Activated T-helper 1 cell treated with anti-CD3 and anti-CD28 coated beads, Interleukin-12 subunit alpha, Interleukin-12 subunit beta, Interleukin-2, Interleukin-4 antibody, amounts not matched to agents 30 ng/mL and 10 ng/mL and 1 ng/mL, durations not matched to agents 14 hours and 24 hours and 36 hours (primary cell): ENCODE measurements at regions not wholly inside any gene's neighbourhood (a gene's known extent, or its start where the extent isn't known, plus 50 kb on each side); places are given as distances from the start of the nearest gene placed in this dataset.

Experiments used
- DNase-seq: peaks from one replicate; pipeline ENCODE4 v3.0.0; 2021; ENCODE audit warnings: low spot score
- H3K27ac Mint-ChIP-seq: one replicate; pipeline ENCODE4 v1.8.0; 2021; ENCODE audit warnings: mild to moderate bottlenecking, mixed read lengths
- H3K27me3 Mint-ChIP-seq: one replicate; pipeline ENCODE4 v1.8.0; 2022; ENCODE audit warnings: mild to moderate bottlenecking, moderate library complexity, mixed read lengths; ENCODE audit not compliant: insufficient read depth
- H3K36me3 Mint-ChIP-seq: one replicate; pipeline ENCODE4 v1.8.0; 2021; ENCODE audit warnings: low read depth, mixed read lengths
- H3K4me1 Mint-ChIP-seq: one replicate; pipeline ENCODE4 v1.8.0; 2021; ENCODE audit warnings: low read depth, mixed read lengths
- H3K4me3 Mint-ChIP-seq: one replicate; pipeline ENCODE4 v1.8.0; 2021; ENCODE audit warnings: mild to moderate bottlenecking, moderate library complexity, mixed read lengths
- H3K9me3 Mint-ChIP-seq: one replicate; pipeline ENCODE4 v1.8.0; 2021; ENCODE audit warnings: mixed read lengths
- intact Hi-C: fragments of 100-400 bp; cut with micrococcal nuclease; formaldehyde crosslinking; loops from one replicate; pipeline ENCODE4 v1.15.1; 2024

GRCh38 chr13:50676602-50677001 is 166.9 kb downstream of the DLEU7 start:
- no peak overlapping the region for H3K4me3 Mint-ChIP-seq
- intact Hi-C loops = no loop called here
- no peak overlapping the region for H3K27ac Mint-ChIP-seq
- H3K36me3 Mint-ChIP-seq = no peaks in the 10 kb centered on the region
- H3K9me3 Mint-ChIP-seq = no peaks in the 10 kb centered on the region
- no peak for DNase-seq
- peaks cover 1% of the 10 kb centered on the region for H3K27me3 Mint-ChIP-seq
- H3K4me1 Mint-ChIP-seq = no peaks in the 10 kb centered on the region

- Mint-ChIP-seq H3K27ac (no peak overlapping the region), H3K4me1 (no peaks in the 10 kb centered on the region), H3K9me3 (no peaks in the 10 kb centered on the region), H3K4me3 (no peak overlapping the region), H3K27me3 (peaks cover 1% of the 10 kb centered on the region), H3K36me3 (no peaks in the 10 kb centered on the region)
- DNase-seq = no peak
- intact Hi-C loops = no loop called here
These were observed 166.2 kb downstream of the DLEU7 start for GRCh38 chr13:50677258-50677657.

DNA sequence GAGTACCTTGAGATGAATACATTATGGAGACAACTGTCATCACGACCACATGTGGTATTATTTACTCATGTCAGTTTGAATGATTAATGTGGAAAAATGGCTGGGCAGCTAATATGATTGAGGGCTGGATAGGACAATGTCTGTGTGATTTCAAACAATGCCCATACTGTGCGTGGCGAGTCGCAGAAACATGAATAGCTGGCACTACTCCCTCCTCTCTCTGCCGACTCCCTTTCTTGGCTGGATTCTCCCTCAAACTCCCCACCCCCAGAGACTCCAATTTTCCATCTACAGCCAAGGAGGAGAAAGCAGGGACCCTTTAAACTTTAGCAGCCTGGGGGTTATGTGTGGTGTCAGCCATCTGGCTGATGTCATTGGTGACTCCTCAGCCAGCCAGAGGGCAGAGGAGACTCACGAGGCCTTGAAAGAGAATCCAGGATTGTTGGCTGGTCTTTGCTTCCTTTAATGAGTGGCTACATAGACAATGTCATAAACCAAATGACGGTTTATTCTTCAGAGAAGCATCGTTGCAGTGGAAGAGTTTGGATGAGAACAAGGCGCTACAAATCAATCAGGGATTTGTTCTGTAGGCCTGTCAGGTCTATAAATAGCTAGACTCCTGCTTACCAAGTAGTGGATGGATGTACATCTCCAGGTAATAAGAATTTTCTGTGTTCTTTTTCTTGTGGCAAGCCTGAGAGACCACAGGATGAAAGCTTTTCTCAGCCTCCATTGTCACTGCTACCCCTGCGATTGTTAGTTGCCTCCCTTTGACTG is 165.6 kb downstream of the DLEU7 start:
- Mint-ChIP-seq H3K4me3 (no peak overlapping the region), H3K9me3 (no peaks in the 10 kb centered on the region), H3K27me3 (peaks cover 2% of the 10 kb centered on the region), H3K36me3 (no peaks in the 10 kb centered on the region), H3K27ac (no peak overlapping the region), H3K4me1 (no peaks in the 10 kb centered on the region)
- intact Hi-C loops = no loop called here
- no peak for DNase-seq

DNA sequence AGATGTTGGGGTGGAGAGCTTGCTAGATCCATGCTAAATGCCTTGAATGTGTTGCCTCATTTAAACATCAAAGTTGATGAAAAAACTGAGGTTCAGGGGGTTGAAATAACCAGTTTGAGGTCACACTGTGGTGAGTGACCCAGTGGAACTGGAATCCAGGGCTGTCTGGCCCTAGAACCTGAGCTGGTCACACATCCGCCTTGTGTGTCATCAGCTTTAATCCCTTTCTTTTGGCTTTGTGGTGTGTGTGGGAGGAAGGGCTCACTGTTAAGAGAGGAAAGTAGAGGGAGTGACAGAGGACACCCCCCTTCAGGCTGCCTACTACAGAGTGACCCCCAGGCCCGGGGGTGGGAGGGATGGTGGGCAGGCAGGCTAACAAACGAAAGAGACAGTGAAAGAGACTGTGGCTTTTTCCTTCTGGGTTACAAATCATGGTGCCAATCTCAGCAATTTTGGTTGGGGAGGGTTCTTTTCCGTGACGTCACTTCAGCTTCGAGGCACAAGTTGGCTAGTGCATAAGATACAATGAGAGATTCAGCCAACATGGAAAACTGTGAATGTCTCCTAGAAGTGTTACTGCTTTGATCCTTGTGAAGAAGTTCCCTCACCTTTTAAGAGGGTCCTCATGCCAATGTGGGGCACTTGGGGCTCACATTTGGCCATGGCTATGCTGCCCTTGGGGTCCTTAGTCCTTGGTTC is 164.9 kb downstream of the DLEU7 start:
- no peak for DNase-seq
- Mint-ChIP-seq H3K4me1 (no peaks in the 10 kb centered on the region), H3K36me3 (no peaks in the 10 kb centered on the region), H3K27ac (no peak overlapping the region), H3K27me3 (peaks cover 5% of the 10 kb centered on the region), H3K9me3 (no peaks in the 10 kb centered on the region), H3K4me3 (no peak overlapping the region)
- intact Hi-C loops = no loop called here

GRCh38 chr13:50679321-50679720 is 164.2 kb downstream of the DLEU7 start:
- H3K27me3 Mint-ChIP-seq = peaks cover 5% of the 10 kb centered on the region
- H3K36me3 Mint-ChIP-seq = no peaks in the 10 kb centered on the region
- DNase-seq = no peak
- H3K27ac Mint-ChIP-seq = no peak overlapping the region
- H3K4me1 Mint-ChIP-seq = no peaks in the 10 kb centered on the region
- no peak overlapping the region for H3K4me3 Mint-ChIP-seq
- H3K9me3 Mint-ChIP-seq = no peaks in the 10 kb centered on the region
- intact Hi-C loops = no loop called here

DNA sequence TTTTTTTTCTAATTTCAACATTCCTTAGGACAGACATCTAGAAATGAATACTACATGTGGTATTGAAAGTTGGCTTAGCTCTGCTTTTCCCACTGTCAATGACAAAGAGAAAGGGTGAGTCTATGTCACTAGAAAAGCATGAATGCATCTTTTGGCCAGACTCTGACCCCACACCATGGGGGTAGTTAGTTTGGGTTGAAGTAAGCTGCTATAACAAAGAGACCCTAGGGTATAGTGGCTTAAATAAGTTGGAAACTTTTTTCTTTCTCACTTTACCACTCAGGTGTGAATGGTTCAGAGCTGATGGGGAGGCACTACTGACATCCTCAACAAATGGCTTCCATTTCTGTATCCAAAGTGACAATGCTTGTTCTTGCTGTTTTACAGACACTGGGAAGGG is 161.5 kb downstream of the DLEU7 start:
- peaks cover 8% of the 10 kb centered on the region for H3K4me1 Mint-ChIP-seq
- no peak overlapping the region for H3K27ac Mint-ChIP-seq
- no peak overlapping the region for H3K4me3 Mint-ChIP-seq
- peaks cover 2% of the 10 kb centered on the region for H3K36me3 Mint-ChIP-seq
- H3K9me3 Mint-ChIP-seq = no peaks in the 10 kb centered on the region
- no peak for DNase-seq
- H3K27me3 Mint-ChIP-seq = peaks cover 15% of the 10 kb centered on the region
- intact Hi-C loops = no loop called here

GRCh38 chr13:50682966-50683365 is 160.5 kb downstream of the DLEU7 start:
- peaks cover 2% of the 10 kb centered on the region for H3K36me3 Mint-ChIP-seq
- intact Hi-C loops = no loop called here
- no peak overlapping the region for H3K27ac Mint-ChIP-seq
- no peak for DNase-seq
- H3K4me3 Mint-ChIP-seq = no peak overlapping the region
- peaks cover 10% of the 10 kb centered on the region for H3K4me1 Mint-ChIP-seq
- H3K9me3 Mint-ChIP-seq = no peaks in the 10 kb centered on the region
- peaks cover 15% of the 10 kb centered on the region for H3K27me3 Mint-ChIP-seq

DNA sequence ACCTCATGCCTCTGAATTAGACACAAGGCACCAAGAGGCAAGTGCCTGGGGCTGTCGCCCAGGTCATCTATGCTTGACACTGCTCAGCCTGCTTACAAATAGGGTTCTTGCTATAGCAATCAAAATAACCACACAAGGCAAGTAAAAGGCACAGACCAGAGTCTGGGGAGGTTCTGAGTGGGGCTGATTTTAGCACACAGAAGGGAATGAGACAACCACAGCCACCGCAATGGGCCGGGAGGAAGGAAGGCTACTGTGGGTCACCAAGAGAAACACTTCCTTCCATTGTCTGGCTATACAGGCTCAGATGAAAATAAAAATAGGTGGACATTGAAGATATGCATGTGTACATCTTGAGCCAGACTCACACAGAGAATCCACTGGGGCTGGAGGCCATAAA is 159.1 kb downstream of the DLEU7 start:
- no peak for DNase-seq
- peaks cover 10% of the 10 kb centered on the region for H3K4me1 Mint-ChIP-seq
- no peaks in the 10 kb centered on the region for H3K9me3 Mint-ChIP-seq
- no peak overlapping the region for H3K27ac Mint-ChIP-seq
- peaks cover 2% of the 10 kb centered on the region for H3K36me3 Mint-ChIP-seq
- H3K4me3 Mint-ChIP-seq = no peak overlapping the region
- peaks cover 15% of the 10 kb centered on the region for H3K27me3 Mint-ChIP-seq
- intact Hi-C loops = no loop called here

DNA sequence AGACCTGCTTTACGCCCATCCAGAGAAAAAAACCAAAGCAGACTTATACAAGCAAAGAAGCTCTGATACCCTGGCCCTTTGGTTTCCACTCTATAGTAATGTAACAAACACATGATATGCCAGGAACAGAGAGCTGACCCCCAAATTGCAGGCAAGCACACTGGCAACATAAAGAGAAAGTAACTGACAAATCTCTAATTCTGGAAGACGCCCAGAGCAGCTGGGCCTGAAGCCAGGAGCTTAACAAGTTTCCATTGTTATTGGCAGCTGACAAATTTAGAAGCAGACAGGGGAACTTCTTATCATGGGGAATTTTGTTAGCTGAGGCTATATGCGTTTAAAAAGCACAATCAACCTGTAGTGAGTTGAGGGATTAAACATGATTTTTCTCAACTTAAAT is 158.0 kb downstream of the DLEU7 start:
- DNase-seq = no peak
- Mint-ChIP-seq H3K9me3 (no peaks in the 10 kb centered on the region), H3K4me3 (no peak overlapping the region), H3K27ac (no peak overlapping the region), H3K27me3 (peaks cover 15% of the 10 kb centered on the region), H3K4me1 (peaks cover 10% of the 10 kb centered on the region), H3K36me3 (peaks cover 2% of the 10 kb centered on the region)
- intact Hi-C loops = loop anchor here (5.0 kb wide), 1 partner anchor 112 kb away; no protein-coding TSS in a partner anchor

GRCh38 chr13:50685956-50686355 is 157.5 kb downstream of the DLEU7 start:
- peaks cover 15% of the 10 kb centered on the region for H3K27me3 Mint-ChIP-seq
- intact Hi-C loops = loop anchor here (5.0 kb wide), 1 partner anchor 111 kb away; no protein-coding TSS in a partner anchor
- H3K4me3 Mint-ChIP-seq = no peak overlapping the region
- DNase-seq = no peak
- H3K9me3 Mint-ChIP-seq = no peaks in the 10 kb centered on the region
- H3K4me1 Mint-ChIP-seq = peaks cover 10% of the 10 kb centered on the region
- H3K27ac Mint-ChIP-seq = no peak overlapping the region
- peaks cover 2% of the 10 kb centered on the region for H3K36me3 Mint-ChIP-seq

DNA sequence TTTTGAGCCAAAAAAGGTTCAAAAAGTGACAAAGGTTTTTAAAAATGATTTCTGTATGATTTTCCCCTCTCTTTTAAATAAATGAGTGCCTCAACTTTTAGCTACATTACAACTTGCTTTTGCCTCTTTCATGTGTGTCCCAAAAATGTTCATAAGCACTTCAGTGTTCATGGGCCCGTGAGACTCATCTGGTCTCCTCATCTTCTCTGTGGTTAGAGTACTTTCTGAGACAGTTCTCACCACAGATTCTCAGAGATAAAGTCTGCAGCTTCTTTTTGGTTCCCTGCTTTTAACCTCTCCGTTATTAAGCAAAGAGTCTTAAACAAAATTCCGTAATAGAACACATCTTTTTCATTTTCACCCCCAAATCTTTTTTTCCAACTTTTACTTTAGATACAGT is 156.9 kb downstream of the DLEU7 start:
- H3K36me3 Mint-ChIP-seq = peaks cover 2% of the 10 kb centered on the region
- DNase-seq = no peak
- intact Hi-C loops = loop anchor here (5.0 kb wide), 1 partner anchor 111 kb away; no protein-coding TSS in a partner anchor
- H3K9me3 Mint-ChIP-seq = no peaks in the 10 kb centered on the region
- H3K27me3 Mint-ChIP-seq = peaks cover 15% of the 10 kb centered on the region
- H3K4me3 Mint-ChIP-seq = no peak overlapping the region
- H3K4me1 Mint-ChIP-seq = peaks cover 10% of the 10 kb centered on the region
- H3K27ac Mint-ChIP-seq = no peak overlapping the region

DNA sequence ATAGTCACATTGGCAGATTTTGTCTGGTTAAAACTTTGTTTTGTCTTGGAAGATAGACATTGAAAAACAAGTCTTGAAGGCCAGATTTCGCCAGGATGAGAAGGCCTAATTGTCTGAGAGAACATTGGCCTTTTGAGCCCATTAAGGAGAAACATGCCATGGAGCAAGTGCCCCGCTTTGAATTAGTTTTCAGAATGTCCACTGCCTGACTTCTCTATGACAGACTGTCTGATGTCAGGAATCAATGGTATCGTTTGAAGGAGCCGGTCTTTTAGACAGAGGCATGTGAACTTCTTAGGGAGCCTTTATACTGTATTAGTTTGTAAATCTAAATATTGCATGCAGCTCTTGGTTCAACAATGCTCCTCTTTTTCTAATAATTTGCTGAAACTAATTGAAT is 155.9 kb downstream of the DLEU7 start:
- H3K4me3 Mint-ChIP-seq = no peak overlapping the region
- intact Hi-C loops = loop anchor here (5.0 kb wide), 1 partner anchor 110 kb away; no protein-coding TSS in a partner anchor
- H3K4me1 Mint-ChIP-seq = peaks cover 10% of the 10 kb centered on the region
- peaks cover 2% of the 10 kb centered on the region for H3K36me3 Mint-ChIP-seq
- no peak for DNase-seq
- no peaks in the 10 kb centered on the region for H3K9me3 Mint-ChIP-seq
- no peak overlapping the region for H3K27ac Mint-ChIP-seq
- peaks cover 20% of the 10 kb centered on the region for H3K27me3 Mint-ChIP-seq

GRCh38 chr13:50690006-50690405 is 153.5 kb downstream of the DLEU7 start:
- H3K27me3 Mint-ChIP-seq = peaks cover 19% of the 10 kb centered on the region
- no peak for DNase-seq
- peaks cover 10% of the 10 kb centered on the region for H3K4me1 Mint-ChIP-seq
- intact Hi-C loops = no loop called here
- no peak overlapping the region for H3K27ac Mint-ChIP-seq
- no peak overlapping the region for H3K4me3 Mint-ChIP-seq
- peaks cover 2% of the 10 kb centered on the region for H3K36me3 Mint-ChIP-seq
- no peaks in the 10 kb centered on the region for H3K9me3 Mint-ChIP-seq
